SK-N-SH treated with all-trans-retinoic acid at 6 μM for 48 hours (cell line): ENCODE measurements at regions not wholly inside any gene's neighbourhood (a gene's known extent, or its start where the extent isn't known, plus 50 kb on each side); places are given as distances from the start of the nearest gene placed in this dataset.

Experiments
- ATAC-seq: fragments of 200-7000 bp; cut with Tn5 transposase; 3 replicates; pipeline ENCODE4 v1.9.1; 2020; ENCODE audit warnings: mild to moderate bottlenecking, moderate library complexity
- ARNTL ChIP-seq: fragments of 450-650 bp; formaldehyde crosslinking; IDR thresholded peaks from 2 replicates; pipeline ENCODE4 v1.5.0; 2020; ENCODE audit warnings: low read depth, mild to moderate bottlenecking, moderate library complexity, borderline replicate concordance
- BACH2 ChIP-seq: fragments of 250-450 bp; sonication (Bioruptor Pico); IDR thresholded peaks from 2 replicates; pipeline ENCODE4 v1.9.0; 2021; ENCODE audit warnings: mild to moderate bottlenecking, borderline replicate concordance
- CSDC2 ChIP-seq: fragments of 250-450 bp; sonication (Bioruptor Pico); IDR thresholded peaks from 2 replicates; pipeline ENCODE4 v1.5.0; 2020; ENCODE audit warnings: mild to moderate bottlenecking, moderate library complexity
- ESRRG ChIP-seq: fragments of 250-450 bp; sonication (Bioruptor Pico); IDR thresholded peaks from 2 replicates; pipeline ENCODE4 v1.6.1; 2021; ENCODE audit warnings: mild to moderate bottlenecking
- GLIS3 ChIP-seq: fragments of 250-450 bp; sonication (Bioruptor Pico); IDR thresholded peaks from 2 replicates; pipeline ENCODE4 v1.5.0; 2020; ENCODE audit warnings: mild to moderate bottlenecking, moderate library complexity
- ISL1 ChIP-seq: fragments of 250-450 bp; sonication (Bioruptor Pico); IDR thresholded peaks from 2 replicates; pipeline ENCODE4 v2.1.2; 2022; ENCODE audit warnings: mild to moderate bottlenecking, moderate library complexity
- OSR1 ChIP-seq: fragments of 250-450 bp; sonication (Bioruptor Pico); IDR thresholded peaks from 2 replicates; pipeline ENCODE4 v1.8.0; 2022; ENCODE audit warnings: moderate library complexity, mild to moderate bottlenecking, inconsistent platforms
- PPARA ChIP-seq: fragments of 250-450 bp; sonication (Bioruptor Pico); IDR thresholded peaks from 2 replicates; pipeline ENCODE4 v1.5.0; 2020; ENCODE audit warnings: mild to moderate bottlenecking, borderline replicate concordance
- RARB ChIP-seq: fragments of 250-450 bp; sonication (Bioruptor Pico); IDR thresholded peaks from 2 replicates; pipeline ENCODE4 v1.8.0; 2021; ENCODE audit warnings: mild to moderate bottlenecking, moderate library complexity
- SNAI2 ChIP-seq: fragments of 250-450 bp; sonication (Bioruptor Pico); IDR thresholded peaks from 2 replicates; pipeline ENCODE4 v1.5.0; 2020; ENCODE audit warnings: mild to moderate bottlenecking, moderate library complexity
- TCF4 ChIP-seq: fragments of 250-450 bp; sonication (Bioruptor Pico); IDR thresholded peaks from 2 replicates; pipeline ENCODE4 v1.8.0; 2021; ENCODE audit warnings: mild to moderate bottlenecking, moderate library complexity, borderline replicate concordance
- TOX ChIP-seq: fragments of 250-450 bp; sonication (Bioruptor Pico); IDR thresholded peaks from 2 replicates; pipeline ENCODE4 v1.8.0; 2021; ENCODE audit warnings: mild to moderate bottlenecking, moderate library complexity, borderline replicate concordance
- ZC3H10 ChIP-seq: fragments of 250-450 bp; sonication (Bioruptor Pico); IDR thresholded peaks from 2 replicates; pipeline ENCODE4 v1.5.1; 2021; ENCODE audit warnings: mild to moderate bottlenecking, moderate library complexity
- ZFP3 ChIP-seq: fragments of 250-450 bp; sonication (Bioruptor Pico); IDR thresholded peaks from 2 replicates; pipeline ENCODE4 v1.5.0; 2020; ENCODE audit warnings: mild to moderate bottlenecking, moderate library complexity
- ZFP30 ChIP-seq: fragments of 450-650 bp; formaldehyde crosslinking; IDR thresholded peaks from 2 replicates; pipeline ENCODE4 v1.5.0; 2022; ENCODE audit warnings: mild to moderate bottlenecking, moderate library complexity
- ZNF565 ChIP-seq: fragments of 450-650 bp; formaldehyde crosslinking; conservative IDR thresholded peaks from 2 replicates; pipeline ENCODE4 v1.5.0; 2020; ENCODE audit warnings: low read depth, mild to moderate bottlenecking, moderate library complexity
- ZNF70 ChIP-seq: fragments of 450-650 bp; formaldehyde crosslinking; IDR thresholded peaks from 2 replicates; pipeline ENCODE4 v1.5.0; 2020; ENCODE audit warnings: mild to moderate bottlenecking, moderate library complexity
- ZNF8 ChIP-seq: fragments of 450-650 bp; formaldehyde crosslinking; IDR thresholded peaks from 2 replicates; pipeline ENCODE4 v1.5.0; 2020; ENCODE audit warnings: mild to moderate bottlenecking, moderate library complexity
- TF ChIP-seq, protein P1 (sequence below): fragments of 250-450 bp; sonication (Bioruptor Pico); IDR thresholded peaks from 2 replicates; pipeline ENCODE4 v1.8.0; 2021; ENCODE audit warnings: low read depth, mild to moderate bottlenecking, moderate library complexity, borderline replicate concordance
- TF ChIP-seq, protein P2 (sequence below): fragments of 250-450 bp; sonication (Bioruptor Pico); IDR thresholded peaks from 2 replicates; pipeline ENCODE4 v1.8.0; 2020; ENCODE audit warnings: mild to moderate bottlenecking, moderate library complexity, borderline replicate concordance
- TF ChIP-seq, protein P3 (sequence below): fragments of 250-450 bp; sonication (Bioruptor Pico); IDR thresholded peaks from 2 replicates; pipeline ENCODE4 v1.5.1; 2021; ENCODE audit warnings: mild to moderate bottlenecking, moderate library complexity
- TF ChIP-seq, protein P4 (sequence below): fragments of 250-450 bp; sonication (Bioruptor Pico); IDR thresholded peaks from 2 replicates; pipeline ENCODE4 v1.5.0; 2020; ENCODE audit warnings: mild to moderate bottlenecking, moderate library complexity

DNA sequence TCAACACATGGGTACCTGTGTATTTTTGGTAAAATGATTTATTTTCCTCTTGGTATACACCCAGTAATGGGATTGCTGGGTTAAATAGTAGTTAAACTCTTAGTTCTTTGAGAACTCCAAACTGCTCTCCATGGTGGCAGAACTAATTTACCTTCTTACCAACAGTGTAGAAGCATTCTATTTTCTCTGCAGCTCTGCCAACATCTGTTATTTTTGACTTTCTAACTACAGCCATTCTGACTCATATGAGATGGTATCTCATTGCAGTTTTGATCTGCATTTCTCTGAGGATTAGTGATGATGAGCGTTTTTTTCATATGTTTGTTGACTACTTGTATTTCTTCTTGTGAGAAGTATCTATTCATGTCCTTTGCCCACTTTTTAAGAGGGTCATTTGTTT lies 180.6 kb downstream of the FSIP2 start:
- ATAC-seq = peak; percentile 74
- no peak for TF ChIP-seq PPARA
- no peak for TF ChIP-seq ESRRG (CRISPR knock-in tag)
- no peak for TF ChIP-seq ZNF565 (CRISPR knock-in tag)
- no peak for TF ChIP-seq ZFP3
- no peak for TF ChIP-seq SNAI2 (CRISPR knock-in tag)
- TF ChIP-seq ZFP30 = no peak
- TF ChIP-seq TOX (CRISPR knock-in tag) = no peak
- no peak for TF ChIP-seq ZNF70 (CRISPR knock-in tag)
- TF ChIP-seq RARB (CRISPR knock-in tag) = no peak
- no peak for TF ChIP-seq TCF4 (CRISPR knock-in tag)
- TF ChIP-seq, protein P1, sequence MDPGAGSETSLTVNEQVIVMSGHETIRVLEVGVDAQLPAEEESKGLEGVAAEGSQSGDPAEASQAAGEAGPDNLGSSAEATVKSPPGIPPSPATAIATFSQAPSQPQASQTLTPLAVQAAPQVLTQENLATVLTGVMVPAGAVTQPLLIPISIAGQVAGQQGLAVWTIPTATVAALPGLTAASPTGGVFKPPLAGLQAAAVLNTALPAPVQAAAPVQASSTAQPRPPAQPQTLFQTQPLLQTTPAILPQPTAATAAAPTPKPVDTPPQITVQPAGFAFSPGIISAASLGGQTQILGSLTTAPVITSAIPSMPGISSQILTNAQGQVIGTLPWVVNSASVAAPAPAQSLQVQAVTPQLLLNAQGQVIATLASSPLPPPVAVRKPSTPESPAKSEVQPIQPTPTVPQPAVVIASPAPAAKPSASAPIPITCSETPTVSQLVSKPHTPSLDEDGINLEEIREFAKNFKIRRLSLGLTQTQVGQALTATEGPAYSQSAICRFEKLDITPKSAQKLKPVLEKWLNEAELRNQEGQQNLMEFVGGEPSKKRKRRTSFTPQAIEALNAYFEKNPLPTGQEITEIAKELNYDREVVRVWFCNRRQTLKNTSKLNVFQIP (CRISPR knock-in tag) = no peak
- TF ChIP-seq ISL1 (CRISPR knock-in tag) = no peak
- TF ChIP-seq, protein P2, sequence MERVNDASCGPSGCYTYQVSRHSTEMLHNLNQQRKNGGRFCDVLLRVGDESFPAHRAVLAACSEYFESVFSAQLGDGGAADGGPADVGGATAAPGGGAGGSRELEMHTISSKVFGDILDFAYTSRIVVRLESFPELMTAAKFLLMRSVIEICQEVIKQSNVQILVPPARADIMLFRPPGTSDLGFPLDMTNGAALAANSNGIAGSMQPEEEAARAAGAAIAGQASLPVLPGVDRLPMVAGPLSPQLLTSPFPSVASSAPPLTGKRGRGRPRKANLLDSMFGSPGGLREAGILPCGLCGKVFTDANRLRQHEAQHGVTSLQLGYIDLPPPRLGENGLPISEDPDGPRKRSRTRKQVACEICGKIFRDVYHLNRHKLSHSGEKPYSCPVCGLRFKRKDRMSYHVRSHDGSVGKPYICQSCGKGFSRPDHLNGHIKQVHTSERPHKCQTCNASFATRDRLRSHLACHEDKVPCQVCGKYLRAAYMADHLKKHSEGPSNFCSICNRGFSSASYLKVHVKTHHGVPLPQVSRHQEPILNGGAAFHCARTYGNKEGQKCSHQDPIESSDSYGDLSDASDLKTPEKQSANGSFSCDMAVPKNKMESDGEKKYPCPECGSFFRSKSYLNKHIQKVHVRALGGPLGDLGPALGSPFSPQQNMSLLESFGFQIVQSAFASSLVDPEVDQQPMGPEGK (CRISPR knock-in tag) = no peak
- no peak for TF ChIP-seq OSR1 (CRISPR knock-in tag)
- TF ChIP-seq, protein P3, sequence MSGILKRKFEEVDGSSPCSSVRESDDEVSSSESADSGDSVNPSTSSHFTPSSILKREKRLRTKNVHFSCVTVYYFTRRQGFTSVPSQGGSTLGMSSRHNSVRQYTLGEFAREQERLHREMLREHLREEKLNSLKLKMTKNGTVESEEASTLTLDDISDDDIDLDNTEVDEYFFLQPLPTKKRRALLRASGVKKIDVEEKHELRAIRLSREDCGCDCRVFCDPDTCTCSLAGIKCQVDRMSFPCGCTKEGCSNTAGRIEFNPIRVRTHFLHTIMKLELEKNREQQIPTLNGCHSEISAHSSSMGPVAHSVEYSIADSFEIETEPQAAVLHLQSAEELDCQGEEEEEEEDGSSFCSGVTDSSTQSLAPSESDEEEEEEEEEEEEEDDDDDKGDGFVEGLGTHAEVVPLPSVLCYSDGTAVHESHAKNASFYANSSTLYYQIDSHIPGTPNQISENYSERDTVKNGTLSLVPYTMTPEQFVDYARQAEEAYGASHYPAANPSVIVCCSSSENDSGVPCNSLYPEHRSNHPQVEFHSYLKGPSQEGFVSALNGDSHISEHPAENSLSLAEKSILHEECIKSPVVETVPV (CRISPR knock-in tag) = no peak
- no peak for TF ChIP-seq BACH2 (CRISPR knock-in tag)
- no peak for TF ChIP-seq ZC3H10
- no peak for TF ChIP-seq ARNTL (CRISPR knock-in tag)
- TF ChIP-seq ZNF8 (CRISPR knock-in tag) = no peak

DNA sequence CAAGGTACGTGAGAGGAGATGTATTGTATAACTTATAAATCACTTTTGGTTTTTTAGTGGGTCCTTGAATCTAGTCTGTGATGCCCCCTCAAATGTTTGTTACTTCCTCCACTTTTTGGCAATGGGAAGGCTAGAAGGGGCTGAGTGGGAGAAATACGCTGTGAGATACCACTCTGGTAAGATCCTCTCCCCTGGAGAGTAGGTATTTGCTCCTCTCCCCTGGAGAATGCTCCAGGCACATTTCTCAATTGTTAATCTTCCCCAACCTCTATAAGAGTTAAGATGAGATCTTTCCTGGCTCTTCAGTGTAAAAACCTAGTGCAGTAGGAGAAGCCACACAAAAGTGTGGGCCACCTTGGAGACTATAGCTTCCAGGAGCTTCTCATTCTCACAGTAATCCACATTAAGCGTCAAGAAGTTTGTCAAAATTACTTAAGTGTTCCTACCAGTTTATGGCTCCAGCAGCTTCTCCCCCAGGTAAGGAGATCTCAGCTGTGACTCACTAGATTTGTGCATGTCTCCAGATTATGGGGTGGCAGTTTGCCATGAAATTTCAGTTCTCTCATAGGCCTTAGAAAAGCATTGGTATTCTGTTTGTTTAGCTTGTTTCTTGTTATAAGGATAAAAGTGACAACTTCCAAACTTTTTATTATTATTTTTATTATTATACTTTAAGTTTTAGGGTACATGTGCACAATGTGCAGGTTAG lies 182.6 kb downstream of the FSIP2 start:
- ATAC-seq = no peak
- TF ChIP-seq ESRRG (CRISPR knock-in tag) (no peak), TOX (CRISPR knock-in tag) (no peak), ARNTL (CRISPR knock-in tag) (no peak), RARB (CRISPR knock-in tag) (no peak), ISL1 (CRISPR knock-in tag) (no peak), ZFP3 (no peak), OSR1 (CRISPR knock-in tag) (no peak), GLIS3 (no peak), ZNF70 (CRISPR knock-in tag) (no peak), SNAI2 (CRISPR knock-in tag) (no peak), ZFP30 (no peak), ZNF565 (CRISPR knock-in tag) (no peak)
- TF ChIP-seq, protein P4, sequence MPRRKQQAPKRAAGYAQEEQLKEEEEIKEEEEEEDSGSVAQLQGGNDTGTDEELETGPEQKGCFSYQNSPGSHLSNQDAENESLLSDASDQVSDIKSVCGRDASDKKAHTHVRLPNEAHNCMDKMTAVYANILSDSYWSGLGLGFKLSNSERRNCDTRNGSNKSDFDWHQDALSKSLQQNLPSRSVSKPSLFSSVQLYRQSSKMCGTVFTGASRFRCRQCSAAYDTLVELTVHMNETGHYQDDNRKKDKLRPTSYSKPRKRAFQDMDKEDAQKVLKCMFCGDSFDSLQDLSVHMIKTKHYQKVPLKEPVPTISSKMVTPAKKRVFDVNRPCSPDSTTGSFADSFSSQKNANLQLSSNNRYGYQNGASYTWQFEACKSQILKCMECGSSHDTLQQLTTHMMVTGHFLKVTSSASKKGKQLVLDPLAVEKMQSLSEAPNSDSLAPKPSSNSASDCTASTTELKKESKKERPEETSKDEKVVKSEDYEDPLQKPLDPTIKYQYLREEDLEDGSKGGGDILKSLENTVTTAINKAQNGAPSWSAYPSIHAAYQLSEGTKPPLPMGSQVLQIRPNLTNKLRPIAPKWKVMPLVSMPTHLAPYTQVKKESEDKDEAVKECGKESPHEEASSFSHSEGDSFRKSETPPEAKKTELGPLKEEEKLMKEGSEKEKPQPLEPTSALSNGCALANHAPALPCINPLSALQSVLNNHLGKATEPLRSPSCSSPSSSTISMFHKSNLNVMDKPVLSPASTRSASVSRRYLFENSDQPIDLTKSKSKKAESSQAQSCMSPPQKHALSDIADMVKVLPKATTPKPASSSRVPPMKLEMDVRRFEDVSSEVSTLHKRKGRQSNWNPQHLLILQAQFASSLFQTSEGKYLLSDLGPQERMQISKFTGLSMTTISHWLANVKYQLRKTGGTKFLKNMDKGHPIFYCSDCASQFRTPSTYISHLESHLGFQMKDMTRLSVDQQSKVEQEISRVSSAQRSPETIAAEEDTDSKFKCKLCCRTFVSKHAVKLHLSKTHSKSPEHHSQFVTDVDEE (CRISPR knock-in tag) = no peak

DNA sequence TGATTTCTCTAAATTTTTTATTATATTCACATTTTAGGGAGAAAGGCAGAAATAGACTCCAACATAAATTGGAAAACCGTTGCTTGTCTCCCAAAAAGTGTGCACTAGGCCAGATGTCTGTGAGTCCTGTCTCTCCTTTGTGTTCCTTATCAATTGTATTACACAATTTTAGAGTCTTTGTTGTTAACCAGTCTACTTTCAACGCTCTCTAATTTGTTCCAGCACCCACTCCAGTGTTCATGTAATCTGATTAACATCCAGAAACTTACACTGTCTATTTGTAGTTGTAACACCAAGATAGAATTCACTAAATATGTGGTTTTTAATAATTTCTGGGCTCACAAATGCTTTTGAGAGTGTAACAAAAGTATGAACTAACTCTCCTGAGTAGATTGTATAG lies 195.6 kb downstream of the FSIP2 start:
- TF ChIP-seq CSDC2 (CRISPR knock-in tag) (no peak), TCF4 (CRISPR knock-in tag) (peak; percentile 47; the same call in 1 of the 2 replicates)
- no peak for ATAC-seq
